ENCODE measurements at regions not wholly inside any gene's neighbourhood (a gene's known extent, or its start where the extent isn't known, plus 50 kb on each side); places are given as distances from the start of the nearest gene placed in this dataset.

GRCh38 chrX:82541822-82542221 lies 966.3 kb upstream of the POU3F4 start:
- TF ChIP-seq CTCF (IDR thresholded peaks at IDR 0.05; ENCODE audit: extremely low read depth in 1 of 2, insufficient read depth in 1 of 2, low read depth in 1 of 2, low read length in 2 of 2), result no peak
- no peak for TF ChIP-seq MAX (IDR thresholded peaks at IDR 0.05; ENCODE audit: insufficient read depth, insufficient read length)
- TF ChIP-seq POLR2A (IDR thresholded peaks at IDR 0.05; ENCODE audit: low read depth, low read length), result no peak

Measured in endothelial cell of umbilical vein (primary cell).